ENCODE measurements at regions not wholly inside any gene's neighbourhood (a gene's known extent, or its start where the extent isn't known, plus 50 kb on each side); places are given as distances from the start of the nearest gene placed in this dataset.

- Histone ChIP-seq H3K4me1 (ENCODE audit: insufficient read depth, low read length) (no peaks in the 10 kb centered on the region), H3K4me3 (ENCODE audit: low read length) (no peak overlapping the region), H3K36me3 (ENCODE audit: insufficient read depth, low read length) (no peaks in the 10 kb centered on the region), H2AFZ (ENCODE audit: low read depth, low read length) (no peak overlapping the region), H3K27me3 (ENCODE audit: insufficient read depth, low read length) (no peaks in the 10 kb centered on the region), H3K9me3 (ENCODE audit: low read length) (no peaks in the 10 kb centered on the region)
Observed at GRCh38 chr19:28293685-28294084, 919.3 kb downstream of the UQCRFS1 start.

- Histone ChIP-seq H2AFZ (ENCODE audit: low read depth, low read length) (no peak overlapping the region), H3K4me3 (ENCODE audit: low read length) (no peak overlapping the region), H3K9me3 (ENCODE audit: low read length) (no peaks in the 10 kb centered on the region), H3K36me3 (ENCODE audit: insufficient read depth, low read length) (no peaks in the 10 kb centered on the region), H3K27me3 (ENCODE audit: insufficient read depth, low read length) (no peaks in the 10 kb centered on the region), H3K4me1 (ENCODE audit: insufficient read depth, low read length) (no peaks in the 10 kb centered on the region)
Observed at GRCh38 chr19:28292822-28293500, 920.0 kb downstream of the UQCRFS1 start.

- Histone ChIP-seq H3K4me1 (ENCODE audit: insufficient read depth, low read length) (no peaks in the 10 kb centered on the region), H3K27me3 (ENCODE audit: insufficient read depth, low read length) (no peaks in the 10 kb centered on the region), H2AFZ (ENCODE audit: low read depth, low read length) (no peak overlapping the region), H3K36me3 (ENCODE audit: insufficient read depth, low read length) (no peaks in the 10 kb centered on the region), H3K9me3 (ENCODE audit: low read length) (no peaks in the 10 kb centered on the region), H3K4me3 (ENCODE audit: low read length) (no peak overlapping the region)
Observed at GRCh38 chr19:28291874-28292273, 921.1 kb downstream of the UQCRFS1 start.

DNA sequence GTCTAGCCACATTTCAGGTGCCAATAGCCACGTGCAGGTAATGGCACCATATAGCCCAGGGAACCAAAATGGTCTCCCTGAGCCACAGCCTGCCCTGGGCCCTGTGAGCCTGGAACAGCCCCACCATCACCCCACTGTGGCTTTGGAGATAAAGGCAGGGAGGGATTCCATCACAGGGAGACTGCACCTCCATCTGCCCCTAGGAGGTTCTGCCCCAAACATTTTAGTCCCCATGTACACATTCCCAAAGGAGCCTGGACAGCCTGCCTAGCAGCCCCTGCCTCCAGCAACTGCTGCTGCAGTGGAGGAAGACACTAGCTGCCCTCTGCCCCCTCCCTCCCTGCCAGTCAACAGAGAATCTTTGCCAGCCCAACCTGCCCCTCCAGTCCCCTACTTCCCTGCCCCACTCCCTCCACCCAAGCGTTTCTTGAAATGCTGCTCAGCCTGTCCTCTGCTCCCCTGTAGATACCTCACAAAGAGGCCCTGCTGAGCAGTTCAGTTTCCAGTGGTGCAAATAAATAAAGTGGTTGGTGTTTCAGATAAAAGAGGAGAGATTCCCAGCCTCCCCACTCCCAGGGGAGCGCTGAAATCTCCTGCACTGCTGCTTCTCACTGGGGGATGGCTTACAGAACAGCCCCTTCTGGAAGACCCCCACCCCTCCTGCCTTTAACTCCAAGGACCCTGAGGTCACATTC lies 921.8 kb downstream of the UQCRFS1 start:
- no peaks in the 10 kb centered on the region for H3K27me3 ChIP-seq (ENCODE audit: insufficient read depth, low read length)
- H3K9me3 ChIP-seq (ENCODE audit: low read length), result no peaks in the 10 kb centered on the region
- H3K4me3 ChIP-seq (ENCODE audit: low read length), result no peak overlapping the region
- no peaks in the 10 kb centered on the region for H3K4me1 ChIP-seq (ENCODE audit: insufficient read depth, low read length)
- no peak overlapping the region for H2AFZ ChIP-seq (ENCODE audit: low read depth, low read length)
- H3K36me3 ChIP-seq (ENCODE audit: insufficient read depth, low read length), result no peaks in the 10 kb centered on the region

GRCh38 chr19:28289295-28290063 lies 923.5 kb downstream of the UQCRFS1 start:
- no peak overlapping the region for H2AFZ ChIP-seq (ENCODE audit: low read depth, low read length)
- H3K9me3 ChIP-seq (ENCODE audit: low read length), result no peaks in the 10 kb centered on the region
- no peak overlapping the region for H3K4me3 ChIP-seq (ENCODE audit: low read length)
- H3K27me3 ChIP-seq (ENCODE audit: insufficient read depth, low read length), result no peaks in the 10 kb centered on the region
- H3K4me1 ChIP-seq (ENCODE audit: insufficient read depth, low read length), result no peaks in the 10 kb centered on the region
- H3K36me3 ChIP-seq (ENCODE audit: insufficient read depth, low read length), result no peaks in the 10 kb centered on the region

GRCh38 chr19:28288572-28289264 lies 924.2 kb downstream of the UQCRFS1 start:
- Histone ChIP-seq H2AFZ (ENCODE audit: low read depth, low read length) (no peak overlapping the region), H3K9me3 (ENCODE audit: low read length) (no peaks in the 10 kb centered on the region), H3K36me3 (ENCODE audit: insufficient read depth, low read length) (no peaks in the 10 kb centered on the region), H3K27me3 (ENCODE audit: insufficient read depth, low read length) (no peaks in the 10 kb centered on the region), H3K4me1 (ENCODE audit: insufficient read depth, low read length) (no peaks in the 10 kb centered on the region), H3K4me3 (ENCODE audit: low read length) (no peak overlapping the region)

- no peaks in the 10 kb centered on the region for H3K27me3 ChIP-seq (ENCODE audit: insufficient read depth, low read length)
- H3K36me3 ChIP-seq (ENCODE audit: insufficient read depth, low read length), result no peaks in the 10 kb centered on the region
- H2AFZ ChIP-seq (ENCODE audit: low read depth, low read length), result no peak overlapping the region
- no peaks in the 10 kb centered on the region for H3K4me1 ChIP-seq (ENCODE audit: insufficient read depth, low read length)
- no peaks in the 10 kb centered on the region for H3K9me3 ChIP-seq (ENCODE audit: low read length)
- no peak overlapping the region for H3K4me3 ChIP-seq (ENCODE audit: low read length)
Observed at GRCh38 chr19:28285917-28286316, 927.0 kb downstream of the UQCRFS1 start.

DNA sequence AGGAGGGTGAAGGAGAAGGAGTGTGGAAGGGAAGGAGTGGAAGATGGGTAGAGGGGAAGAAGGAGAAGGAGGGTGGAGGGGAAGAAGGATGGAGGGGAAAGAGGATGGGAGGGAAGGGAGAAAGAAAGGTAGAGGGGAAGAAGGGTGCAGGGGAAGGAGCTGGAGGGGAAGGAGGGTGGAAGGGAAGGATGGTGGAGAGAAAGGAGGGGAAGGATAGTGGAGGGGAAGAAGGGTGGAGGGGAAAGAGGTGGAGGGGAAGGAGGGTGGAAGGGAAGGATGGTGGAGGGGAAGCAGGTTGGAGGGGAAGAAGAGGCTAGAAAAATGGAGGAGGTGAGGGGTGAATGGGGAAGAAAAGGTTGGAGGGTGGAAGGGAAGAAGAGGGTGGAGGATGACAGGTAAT lies 927.9 kb downstream of the UQCRFS1 start:
- no peaks in the 10 kb centered on the region for H3K9me3 ChIP-seq (ENCODE audit: low read length)
- H3K36me3 ChIP-seq (ENCODE audit: insufficient read depth, low read length), result no peaks in the 10 kb centered on the region
- H3K27me3 ChIP-seq (ENCODE audit: insufficient read depth, low read length), result no peaks in the 10 kb centered on the region
- no peaks in the 10 kb centered on the region for H3K4me1 ChIP-seq (ENCODE audit: insufficient read depth, low read length)
- H3K4me3 ChIP-seq (ENCODE audit: low read length), result no peak overlapping the region
- no peak overlapping the region for H2AFZ ChIP-seq (ENCODE audit: low read depth, low read length)

DNA sequence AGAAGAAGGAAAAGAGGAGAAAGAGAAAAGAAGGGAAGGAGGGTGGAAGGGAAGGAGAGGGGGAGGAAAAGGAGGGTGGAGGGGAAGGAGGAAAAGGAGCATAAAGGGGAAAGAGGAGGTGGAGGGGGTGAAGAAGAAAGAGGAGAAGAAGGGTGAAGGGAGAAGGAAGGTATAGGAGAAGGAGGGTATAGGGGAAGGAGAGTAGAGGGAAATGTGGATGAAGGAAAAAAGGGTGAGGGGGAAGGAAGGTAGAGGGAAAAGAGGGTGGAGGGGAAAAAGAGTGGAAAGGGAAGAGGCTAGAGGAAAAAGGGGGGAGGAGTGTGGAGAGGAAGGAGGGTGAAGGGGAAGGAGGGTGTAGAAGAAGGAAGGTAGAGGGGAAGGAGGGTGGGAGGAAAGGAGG lies 928.6 kb downstream of the UQCRFS1 start:
- no peaks in the 10 kb centered on the region for H3K27me3 ChIP-seq (ENCODE audit: insufficient read depth, low read length)
- H3K9me3 ChIP-seq (ENCODE audit: low read length), result no peaks in the 10 kb centered on the region
- no peak overlapping the region for H2AFZ ChIP-seq (ENCODE audit: low read depth, low read length)
- no peaks in the 10 kb centered on the region for H3K36me3 ChIP-seq (ENCODE audit: insufficient read depth, low read length)
- H3K4me1 ChIP-seq (ENCODE audit: insufficient read depth, low read length), result no peaks in the 10 kb centered on the region
- H3K4me3 ChIP-seq (ENCODE audit: low read length), result no peak overlapping the region

DNA sequence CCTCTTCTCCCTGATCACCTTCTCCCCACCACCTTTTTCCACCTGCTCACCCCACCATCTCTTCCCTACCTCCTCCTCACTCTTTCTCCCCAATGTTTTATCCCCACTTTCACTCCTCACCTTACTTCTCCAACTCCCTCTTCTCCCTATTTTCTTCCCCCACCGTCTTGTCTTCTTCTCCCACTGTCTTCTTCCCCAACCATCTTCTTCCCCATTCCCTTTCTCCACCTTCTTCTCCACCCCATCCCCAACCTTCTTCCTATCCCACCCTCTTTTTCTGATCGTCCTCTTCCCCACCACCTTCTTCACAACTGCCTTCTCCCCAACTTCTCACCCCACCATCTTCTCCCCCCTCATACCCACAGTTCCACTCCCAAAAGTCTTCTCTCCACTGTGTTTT lies 929.4 kb downstream of the UQCRFS1 start:
- H3K36me3 ChIP-seq (ENCODE audit: insufficient read depth, low read length), result no peaks in the 10 kb centered on the region
- H2AFZ ChIP-seq (ENCODE audit: low read depth, low read length), result no peak overlapping the region
- H3K4me1 ChIP-seq (ENCODE audit: insufficient read depth, low read length), result no peaks in the 10 kb centered on the region
- H3K27me3 ChIP-seq (ENCODE audit: insufficient read depth, low read length), result no peaks in the 10 kb centered on the region
- H3K9me3 ChIP-seq (ENCODE audit: low read length), result no peaks in the 10 kb centered on the region
- no peak overlapping the region for H3K4me3 ChIP-seq (ENCODE audit: low read length)

GRCh38 chr19:28281676-28282075 lies 931.3 kb downstream of the UQCRFS1 start:
- Histone ChIP-seq H3K9me3 (ENCODE audit: low read length) (no peaks in the 10 kb centered on the region), H3K4me1 (ENCODE audit: insufficient read depth, low read length) (no peaks in the 10 kb centered on the region), H3K4me3 (ENCODE audit: low read length) (no peak overlapping the region), H2AFZ (ENCODE audit: low read depth, low read length) (no peak overlapping the region), H3K36me3 (ENCODE audit: insufficient read depth, low read length) (no peaks in the 10 kb centered on the region), H3K27me3 (ENCODE audit: insufficient read depth, low read length) (no peaks in the 10 kb centered on the region)

DNA sequence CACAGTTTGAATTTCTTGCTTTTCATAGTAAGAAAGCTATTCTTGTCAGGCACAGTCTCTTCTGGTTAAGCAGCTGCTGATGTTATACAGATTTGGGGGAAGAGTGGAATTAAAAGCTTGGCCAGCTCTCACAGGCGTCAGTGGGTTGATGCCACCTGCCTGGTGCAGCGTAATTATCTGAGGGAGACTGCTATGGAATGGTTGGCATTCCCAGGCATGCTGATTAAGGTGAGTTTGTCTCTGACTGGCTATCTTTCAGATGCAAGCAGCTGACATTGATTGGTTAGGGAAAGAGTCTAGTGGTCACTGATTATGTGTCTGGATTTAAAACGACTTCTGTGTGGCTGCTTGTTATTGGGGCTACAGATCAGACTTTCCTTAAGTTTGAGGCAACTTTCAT lies 948.4 kb downstream of the UQCRFS1 start:
- no peaks in the 10 kb centered on the region for H3K36me3 ChIP-seq (ENCODE audit: insufficient read depth, low read length)
- H2AFZ ChIP-seq (ENCODE audit: low read depth, low read length), result no peak overlapping the region
- H3K4me1 ChIP-seq (ENCODE audit: insufficient read depth, low read length), result no peaks in the 10 kb centered on the region
- no peaks in the 10 kb centered on the region for H3K27me3 ChIP-seq (ENCODE audit: insufficient read depth, low read length)
- no peak overlapping the region for H3K4me3 ChIP-seq (ENCODE audit: low read length)
- H3K9me3 ChIP-seq (ENCODE audit: low read length), result no peaks in the 10 kb centered on the region

DNA sequence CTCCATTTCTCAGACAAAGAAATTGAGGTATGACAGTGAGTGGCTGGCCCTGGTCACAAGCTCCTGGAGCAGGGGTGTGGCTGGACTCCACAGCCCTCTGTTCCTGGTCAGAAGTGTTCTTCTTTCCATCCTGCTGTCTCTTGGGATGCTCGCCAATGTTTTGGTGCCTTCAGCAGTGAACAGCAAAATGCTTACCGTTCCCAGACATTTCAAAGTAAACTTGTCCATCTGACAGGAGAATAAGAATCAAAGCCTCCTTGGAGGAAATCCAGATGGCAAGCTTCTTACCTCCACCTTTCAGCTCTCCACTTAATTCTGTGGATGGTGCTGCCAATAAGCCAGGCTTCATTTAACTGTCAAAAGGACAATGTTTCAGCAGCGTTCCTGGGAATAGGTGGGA lies 954.1 kb downstream of the UQCRFS1 start:
- H3K9me3 ChIP-seq (ENCODE audit: low read length), result no peaks in the 10 kb centered on the region
- H3K4me1 ChIP-seq (ENCODE audit: insufficient read depth, low read length), result no peaks in the 10 kb centered on the region
- H3K27me3 ChIP-seq (ENCODE audit: insufficient read depth, low read length), result no peaks in the 10 kb centered on the region
- H3K4me3 ChIP-seq (ENCODE audit: low read length), result no peak overlapping the region
- H3K36me3 ChIP-seq (ENCODE audit: insufficient read depth, low read length), result no peaks in the 10 kb centered on the region
- no peak overlapping the region for H2AFZ ChIP-seq (ENCODE audit: low read depth, low read length)

All from neuron (in vitro differentiated cells).